ENCODE measurements at regions not wholly inside any gene's neighbourhood (a gene's known extent, or its start where the extent isn't known, plus 50 kb on each side); places are given as distances from the start of the nearest gene placed in this dataset.

DNA sequence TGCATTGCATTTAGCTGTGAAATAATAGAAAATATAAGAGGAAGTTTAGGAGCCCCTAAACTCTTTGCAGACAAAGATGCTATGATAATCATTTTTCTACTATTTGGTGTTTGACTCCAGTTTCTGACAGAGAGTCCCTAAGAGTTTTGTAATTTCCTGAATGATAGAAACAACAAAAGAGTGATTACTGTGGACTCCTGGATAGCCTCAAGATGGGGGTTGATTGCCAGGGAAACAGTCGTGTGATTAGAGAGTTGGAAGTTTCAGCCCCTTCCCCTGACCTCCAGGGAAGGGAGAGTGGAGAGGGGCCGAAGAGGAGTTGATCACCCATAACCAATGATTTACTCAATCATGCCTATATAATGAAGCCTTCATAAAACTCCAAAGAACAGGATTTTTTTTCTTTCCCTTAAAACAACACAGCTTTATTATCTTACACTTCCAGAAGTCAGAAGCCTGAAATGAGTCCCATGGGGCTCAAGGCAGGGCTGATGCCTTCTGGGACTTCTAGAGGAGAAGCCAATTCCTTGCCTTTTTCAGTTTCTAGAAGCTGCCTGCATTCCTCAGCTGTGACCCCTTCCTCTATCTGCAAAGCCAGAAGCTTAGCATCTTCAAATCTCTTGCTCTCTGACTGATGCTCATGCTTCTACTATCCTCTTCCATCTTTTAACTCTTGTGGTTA, 292.3 kb upstream of the ZPLD1 start:
- DNase-seq (ENCODE audit: low spot score in 2 of 2, unreplicated experiment in 2 of 2), result no peak
- H3K27ac Mint-ChIP-seq, result peak overlapping the region; percentile 83
- no peak overlapping the region for H3K4me3 Mint-ChIP-seq
- TF ChIP-seq, protein P1, sequence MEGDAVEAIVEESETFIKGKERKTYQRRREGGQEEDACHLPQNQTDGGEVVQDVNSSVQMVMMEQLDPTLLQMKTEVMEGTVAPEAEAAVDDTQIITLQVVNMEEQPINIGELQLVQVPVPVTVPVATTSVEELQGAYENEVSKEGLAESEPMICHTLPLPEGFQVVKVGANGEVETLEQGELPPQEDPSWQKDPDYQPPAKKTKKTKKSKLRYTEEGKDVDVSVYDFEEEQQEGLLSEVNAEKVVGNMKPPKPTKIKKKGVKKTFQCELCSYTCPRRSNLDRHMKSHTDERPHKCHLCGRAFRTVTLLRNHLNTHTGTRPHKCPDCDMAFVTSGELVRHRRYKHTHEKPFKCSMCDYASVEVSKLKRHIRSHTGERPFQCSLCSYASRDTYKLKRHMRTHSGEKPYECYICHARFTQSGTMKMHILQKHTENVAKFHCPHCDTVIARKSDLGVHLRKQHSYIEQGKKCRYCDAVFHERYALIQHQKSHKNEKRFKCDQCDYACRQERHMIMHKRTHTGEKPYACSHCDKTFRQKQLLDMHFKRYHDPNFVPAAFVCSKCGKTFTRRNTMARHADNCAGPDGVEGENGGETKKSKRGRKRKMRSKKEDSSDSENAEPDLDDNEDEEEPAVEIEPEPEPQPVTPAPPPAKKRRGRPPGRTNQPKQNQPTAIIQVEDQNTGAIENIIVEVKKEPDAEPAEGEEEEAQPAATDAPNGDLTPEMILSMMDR (IDR thresholded peaks at IDR 0.05; ENCODE audit: unreplicated experiment), result no peak
- peaks cover 36% of the 10 kb centered on the region for H3K4me1 Mint-ChIP-seq
- H3K27me3 Mint-ChIP-seq (ENCODE audit: low read depth), result no peaks in the 10 kb centered on the region
- H3K36me3 Mint-ChIP-seq, result peaks cover 2% of the 10 kb centered on the region
- H3K9me3 Mint-ChIP-seq, result peaks cover 19% of the 10 kb centered on the region

DNA sequence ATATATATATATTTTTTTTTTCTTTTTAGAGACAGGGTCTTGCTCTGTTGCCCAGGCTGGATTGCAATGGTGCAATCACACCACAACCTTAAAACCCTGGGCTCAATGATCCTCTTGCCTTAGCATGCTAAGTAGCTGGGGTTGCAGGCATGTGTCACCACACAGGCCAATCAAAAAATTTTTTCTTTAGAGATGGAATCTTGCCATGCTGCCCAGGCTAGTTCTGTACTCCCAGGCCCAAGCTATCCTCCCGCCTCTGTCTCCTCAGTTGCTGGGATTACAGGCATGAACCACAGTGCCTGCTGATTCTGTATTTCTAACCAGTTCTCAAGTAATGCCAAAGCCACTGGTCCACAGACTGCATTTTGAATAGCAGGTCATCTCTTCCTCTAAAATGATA, 291.3 kb upstream of the ZPLD1 start:
- no peaks in the 10 kb centered on the region for H3K27me3 Mint-ChIP-seq (ENCODE audit: low read depth)
- peaks cover 3% of the 10 kb centered on the region for H3K36me3 Mint-ChIP-seq
- DNase-seq (ENCODE audit: low spot score in 2 of 2, unreplicated experiment in 2 of 2), result no peak
- TF ChIP-seq, protein P1 (IDR thresholded peaks at IDR 0.05; ENCODE audit: unreplicated experiment), result no peak
- H3K4me3 Mint-ChIP-seq, result no peak overlapping the region
- H3K4me1 Mint-ChIP-seq, result peaks cover 36% of the 10 kb centered on the region
- peak overlapping the region; percentile 6 for H3K27ac Mint-ChIP-seq
- H3K9me3 Mint-ChIP-seq, result peaks cover 26% of the 10 kb centered on the region

DNA sequence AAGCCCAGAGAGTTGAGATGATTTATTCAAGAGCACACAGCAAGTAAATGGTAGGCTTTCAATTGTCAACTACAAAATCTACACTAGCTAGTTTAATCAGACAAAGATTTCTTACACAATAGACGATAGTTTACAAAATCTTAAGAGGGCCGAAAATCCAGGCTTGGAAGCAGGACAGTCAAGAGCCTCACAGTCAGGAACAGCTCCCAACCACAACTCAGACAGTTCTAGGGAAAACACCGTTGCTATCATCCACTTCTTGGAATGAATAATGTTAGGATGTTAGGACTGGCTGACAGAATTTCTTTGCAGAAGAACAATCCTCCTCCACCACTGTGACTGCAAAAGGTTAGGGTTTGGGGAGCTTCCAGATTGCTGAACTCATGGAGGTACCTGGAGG, 290.8 kb upstream of the ZPLD1 start:
- Mint-ChIP-seq H3K4me3 (no peak overlapping the region), H3K4me1 (peaks cover 36% of the 10 kb centered on the region), H3K9me3 (peaks cover 30% of the 10 kb centered on the region), H3K27me3 (ENCODE audit: low read depth) (no peaks in the 10 kb centered on the region), H3K36me3 (peaks cover 4% of the 10 kb centered on the region), H3K27ac (peak overlapping the region; percentile 6)
- no peak for DNase-seq (ENCODE audit: low spot score in 2 of 2, unreplicated experiment in 2 of 2)
- TF ChIP-seq, protein P1 (IDR thresholded peaks at IDR 0.05; ENCODE audit: unreplicated experiment), result no peak

DNA sequence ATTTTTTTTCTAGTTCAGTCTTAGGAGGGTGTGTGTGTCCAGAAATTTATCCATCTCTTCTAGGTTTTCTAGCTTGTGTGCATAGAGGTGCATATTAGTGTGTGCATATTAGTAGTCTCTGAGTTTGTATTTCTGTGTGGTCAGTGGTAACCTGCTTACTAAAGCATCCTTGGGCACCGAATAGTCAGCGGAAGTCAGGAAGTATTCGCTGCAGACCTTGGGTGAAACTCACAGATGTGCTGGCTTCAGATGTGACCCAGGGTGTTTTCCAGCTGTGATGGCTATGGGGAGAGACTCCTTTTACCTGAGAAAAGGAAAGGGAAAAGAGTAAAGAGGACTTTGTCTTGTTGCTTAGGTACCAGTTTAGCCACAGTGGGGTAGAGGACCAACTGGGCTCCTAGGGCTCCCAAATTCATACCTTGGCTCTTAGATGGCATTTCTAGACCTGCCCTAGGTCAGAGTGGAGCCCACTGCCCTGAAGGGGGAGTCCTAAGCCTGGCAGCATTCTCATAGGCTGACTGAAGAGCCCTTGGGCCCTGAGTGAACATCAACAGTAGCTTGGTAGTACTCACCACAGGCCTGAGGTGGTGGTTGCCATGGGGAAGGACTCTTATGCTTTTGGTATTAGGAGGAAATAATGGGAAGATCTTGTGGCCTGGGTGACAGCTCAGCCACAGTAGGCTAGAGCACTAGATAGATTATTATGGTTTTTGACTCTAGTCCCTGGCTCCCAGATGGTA, 286.0 kb upstream of the ZPLD1 start:
- Mint-ChIP-seq H3K36me3 (peaks cover 21% of the 10 kb centered on the region), H3K27me3 (ENCODE audit: low read depth) (no peaks in the 10 kb centered on the region), H3K9me3 (peaks cover 76% of the 10 kb centered on the region), H3K4me3 (no peak overlapping the region), H3K4me1 (peaks cover 3% of the 10 kb centered on the region), H3K27ac (no peak overlapping the region)
- TF ChIP-seq, protein P1 (IDR thresholded peaks at IDR 0.05; ENCODE audit: unreplicated experiment), result no peak
- DNase-seq (ENCODE audit: low spot score in 2 of 2, unreplicated experiment in 2 of 2), result no peak

DNA sequence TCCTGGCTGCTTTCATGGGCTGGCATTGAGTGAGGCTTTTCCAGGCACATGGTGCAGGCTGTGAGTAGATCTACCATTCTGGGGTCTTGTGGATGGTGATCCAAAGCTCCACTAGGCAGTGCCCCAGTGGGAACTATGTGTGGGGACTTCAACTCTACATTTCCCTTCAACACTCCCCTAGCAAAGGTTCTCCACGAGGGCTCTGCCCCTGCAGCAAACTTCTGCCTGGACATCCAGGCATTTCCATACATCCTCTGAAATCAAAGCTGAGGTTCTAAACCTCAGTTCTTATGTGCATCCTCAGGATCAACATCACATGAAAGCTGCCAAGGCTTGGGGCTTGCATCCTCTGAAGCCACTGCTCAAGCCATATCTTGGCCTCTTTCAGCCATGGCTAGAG, 282.9 kb upstream of the ZPLD1 start:
- Mint-ChIP-seq H3K36me3 (peaks cover 27% of the 10 kb centered on the region), H3K27me3 (ENCODE audit: low read depth) (no peaks in the 10 kb centered on the region), H3K4me1 (no peaks in the 10 kb centered on the region), H3K4me3 (no peak overlapping the region), H3K9me3 (peaks cover 81% of the 10 kb centered on the region), H3K27ac (no peak overlapping the region)
- no peak for DNase-seq (ENCODE audit: low spot score in 2 of 2, unreplicated experiment in 2 of 2)
- TF ChIP-seq, protein P1 (IDR thresholded peaks at IDR 0.05; ENCODE audit: unreplicated experiment), result no peak
